ENCODE measurements at regions not wholly inside any gene's neighbourhood (a gene's known extent, or its start where the extent isn't known, plus 50 kb on each side); places are given as distances from the start of the nearest gene placed in this dataset.

DNA sequence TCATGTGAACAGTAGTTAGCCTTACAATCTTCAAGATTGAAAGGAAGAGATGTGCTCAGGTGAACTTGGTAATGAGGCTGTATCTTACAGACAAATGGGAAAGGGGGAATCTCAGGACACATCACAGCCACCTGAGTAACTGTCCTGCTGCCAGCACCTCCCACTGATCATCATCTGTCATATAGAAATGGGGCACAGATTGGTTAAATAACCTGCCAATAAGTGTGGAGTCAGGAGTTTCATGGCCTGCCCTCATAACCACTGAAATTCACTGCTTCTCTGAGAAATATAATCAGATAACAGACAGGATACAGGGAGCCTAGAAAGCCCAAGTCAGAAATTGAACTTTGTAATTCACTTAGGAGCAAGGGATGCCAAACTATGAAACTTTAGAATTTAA is 64.9 kb upstream of the TAS2R16 start:
- no peak for DNase-seq

DNA sequence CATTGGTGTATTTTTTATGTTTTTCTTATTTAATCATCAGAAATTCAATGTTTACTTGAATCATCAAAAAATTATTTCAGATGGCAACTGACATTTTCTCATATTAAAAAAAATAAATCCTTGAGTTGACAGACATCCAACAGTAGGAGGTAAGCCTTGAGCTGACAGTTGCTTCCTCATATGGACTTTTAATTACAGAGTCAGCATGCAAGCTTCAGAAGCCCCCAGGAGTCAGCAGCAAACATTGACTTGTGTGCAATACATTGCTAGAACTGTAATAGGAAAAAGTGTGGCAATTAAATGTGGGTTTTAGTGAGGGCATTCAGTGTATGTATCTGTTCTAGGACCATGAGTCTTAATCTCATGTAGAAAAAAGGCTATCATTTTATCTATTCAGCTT is 62.4 kb upstream of the TAS2R16 start:
- DNase-seq: no peak

DNA sequence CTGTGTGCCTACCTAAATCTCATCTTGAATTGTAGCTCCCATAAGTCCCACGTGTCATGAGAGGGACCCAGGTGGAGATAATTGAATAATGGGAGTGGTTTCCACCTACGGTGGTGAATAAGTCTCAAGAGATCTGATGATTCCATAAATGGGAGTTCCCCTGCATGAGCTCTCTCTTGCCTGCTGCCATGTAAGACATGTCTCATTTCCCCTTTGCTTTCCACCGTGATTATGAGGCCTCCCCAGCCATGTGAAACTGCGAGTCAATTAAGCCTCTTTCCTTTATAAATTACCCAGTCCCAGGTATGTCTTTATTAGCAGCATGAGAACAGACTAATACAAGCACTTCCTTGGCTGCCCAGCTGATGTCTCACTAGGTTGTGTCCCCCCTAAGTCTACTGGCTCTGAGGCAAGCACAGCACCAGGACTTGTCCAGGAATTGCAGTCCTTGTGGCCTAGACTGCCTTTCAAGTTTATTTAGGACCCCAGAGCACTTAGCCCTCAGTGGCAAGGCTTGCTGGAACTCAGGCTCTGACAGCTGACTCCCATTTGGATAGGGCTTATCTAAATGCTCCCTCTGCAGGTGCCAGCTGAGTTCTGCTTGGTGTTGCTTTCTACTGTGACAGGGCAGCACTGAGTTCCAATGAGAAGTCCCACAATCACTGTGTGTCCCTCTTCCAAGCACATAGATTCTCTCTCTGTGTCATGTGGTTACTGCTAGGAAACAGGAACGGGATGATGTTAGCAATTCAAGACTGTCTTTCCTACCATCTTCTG is 59.0 kb upstream of the TAS2R16 start:
- DNase-seq: peak in 1 of 2 experiments; percentile 1

DNA sequence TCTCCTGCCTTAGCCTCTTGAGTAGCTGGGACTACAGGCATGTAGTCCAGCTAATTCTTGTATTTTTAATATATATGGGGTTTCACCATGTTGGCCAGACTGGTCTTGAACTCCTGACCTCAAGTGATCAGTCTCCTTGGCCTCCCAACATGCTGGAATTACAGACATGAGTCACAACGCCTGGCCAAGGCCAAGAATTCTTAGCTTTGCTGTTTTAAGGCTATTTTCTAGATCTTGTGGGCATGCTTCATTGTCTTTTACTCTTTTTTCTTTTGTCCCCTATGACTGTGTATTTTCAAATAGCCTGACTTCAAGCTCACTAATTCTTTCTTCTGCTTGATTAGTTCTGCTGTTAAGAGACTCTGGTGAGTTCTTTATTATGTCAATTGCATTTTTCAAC is 56.4 kb upstream of the TAS2R16 start:
- no peak for DNase-seq

DNA sequence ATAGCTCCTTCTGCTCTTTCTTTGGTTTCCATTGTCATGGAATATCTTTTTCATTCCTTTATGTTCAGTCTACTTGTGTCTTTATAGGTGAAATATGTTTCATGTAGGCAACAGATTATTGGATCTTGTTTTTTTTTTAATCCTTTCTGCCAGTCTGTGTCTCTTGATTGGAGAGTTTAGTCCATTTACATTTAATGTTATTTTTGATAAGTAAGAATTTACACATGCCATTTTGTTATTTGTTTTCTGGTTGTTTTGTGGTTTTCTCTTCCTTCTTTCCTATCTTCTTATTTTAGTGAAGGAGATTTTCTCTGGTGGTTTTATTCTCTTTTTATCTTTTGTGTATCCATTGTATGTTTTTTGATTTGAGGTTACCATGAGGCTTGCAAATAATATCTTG is 52.5 kb upstream of the TAS2R16 start:
- no peak for DNase-seq
